ENCODE measurements at regions not wholly inside any gene's neighbourhood (a gene's known extent, or its start where the extent isn't known, plus 50 kb on each side); places are given as distances from the start of the nearest gene placed in this dataset.

GRCh38 chrX:4277122-4277521, 563.7 kb upstream of the PRKX start:
- no peak for ATAC-seq
- Mint-ChIP-seq H3K4me3 (no peak overlapping the region), H3K27me3 (ENCODE audit: low read depth) (no peaks in the 10 kb centered on the region), H3K9me3 (peaks cover 3% of the 10 kb centered on the region), H3K36me3 (ENCODE audit: insufficient read depth) (no peaks in the 10 kb centered on the region), H3K4me1 (ENCODE audit: low read depth) (no peaks in the 10 kb centered on the region)
- no peak for DNase-seq

GRCh38 chrX:4268676-4269075, 555.2 kb upstream of the PRKX start:
- DNase-seq (no peak), ATAC-seq (no peak)
- no peaks in the 10 kb centered on the region for H3K27me3 Mint-ChIP-seq (ENCODE audit: low read depth)
- H3K9me3 Mint-ChIP-seq: no peaks in the 10 kb centered on the region
- no peaks in the 10 kb centered on the region for H3K4me1 Mint-ChIP-seq (ENCODE audit: low read depth)
- no peak overlapping the region for H3K4me3 Mint-ChIP-seq
- no peaks in the 10 kb centered on the region for H3K36me3 Mint-ChIP-seq (ENCODE audit: insufficient read depth)

GRCh38 chrX:4265036-4265435, 551.6 kb upstream of the PRKX start:
- no peak overlapping the region for H3K4me3 Mint-ChIP-seq
- no peaks in the 10 kb centered on the region for H3K27me3 Mint-ChIP-seq (ENCODE audit: low read depth)
- H3K4me1 Mint-ChIP-seq (ENCODE audit: low read depth): no peaks in the 10 kb centered on the region
- no peak for DNase-seq
- no peak for ATAC-seq
- no peaks in the 10 kb centered on the region for H3K9me3 Mint-ChIP-seq
- H3K36me3 Mint-ChIP-seq (ENCODE audit: insufficient read depth): no peaks in the 10 kb centered on the region

GRCh38 chrX:4263030-4263803, 549.8 kb upstream of the PRKX start:
- DNase-seq (no peak), ATAC-seq (no peak)
- no peaks in the 10 kb centered on the region for H3K4me1 Mint-ChIP-seq (ENCODE audit: low read depth)
- no peak overlapping the region for H3K4me3 Mint-ChIP-seq
- H3K27me3 Mint-ChIP-seq (ENCODE audit: low read depth): no peaks in the 10 kb centered on the region
- no peaks in the 10 kb centered on the region for H3K9me3 Mint-ChIP-seq
- no peaks in the 10 kb centered on the region for H3K36me3 Mint-ChIP-seq (ENCODE audit: insufficient read depth)

- no peaks in the 10 kb centered on the region for H3K27me3 Mint-ChIP-seq (ENCODE audit: low read depth)
- H3K4me1 Mint-ChIP-seq (ENCODE audit: low read depth): peaks cover 6% of the 10 kb centered on the region
- H3K4me3 Mint-ChIP-seq: no peak overlapping the region
- no peaks in the 10 kb centered on the region for H3K36me3 Mint-ChIP-seq (ENCODE audit: insufficient read depth)
- H3K9me3 Mint-ChIP-seq: peaks cover 5% of the 10 kb centered on the region
- DNase-seq (no peak), ATAC-seq (no peak)
Observed at GRCh38 chrX:4253092-4253491, 539.6 kb upstream of the PRKX start.

GRCh38 chrX:4249401-4249800, 536.0 kb upstream of the PRKX start:
- Mint-ChIP-seq H3K9me3 (peaks cover 5% of the 10 kb centered on the region), H3K4me1 (ENCODE audit: low read depth) (peaks cover 6% of the 10 kb centered on the region), H3K36me3 (ENCODE audit: insufficient read depth) (no peaks in the 10 kb centered on the region), H3K4me3 (no peak overlapping the region), H3K27me3 (ENCODE audit: low read depth) (no peaks in the 10 kb centered on the region)
- no peak for DNase-seq
- ATAC-seq: no peak

- Mint-ChIP-seq H3K4me3 (no peak overlapping the region), H3K4me1 (ENCODE audit: low read depth) (peaks cover 3% of the 10 kb centered on the region), H3K36me3 (ENCODE audit: insufficient read depth) (no peaks in the 10 kb centered on the region)
Observed at GRCh38 chrX:4243759-4244158, 530.3 kb upstream of the PRKX start.

GRCh38 chrX:4240541-4241194, 527.2 kb upstream of the PRKX start:
- DNase-seq: no peak
- peaks cover 3% of the 10 kb centered on the region for H3K9me3 Mint-ChIP-seq

More at GRCh38 chrX:4243759-4244158, 530.3 kb upstream of the PRKX start:
- ATAC-seq (no peak), DNase-seq (no peak)
- Mint-ChIP-seq H3K9me3 (peaks cover 3% of the 10 kb centered on the region), H3K27me3 (ENCODE audit: low read depth) (no peaks in the 10 kb centered on the region)

GRCh38 chrX:4239650-4240540, 526.4 kb upstream of the PRKX start:
- Mint-ChIP-seq H3K4me3 (no peak overlapping the region), H3K36me3 (ENCODE audit: insufficient read depth) (no peaks in the 10 kb centered on the region), H3K9me3 (peaks cover 3% of the 10 kb centered on the region), H3K4me1 (ENCODE audit: low read depth) (peaks cover 3% of the 10 kb centered on the region), H3K27me3 (ENCODE audit: low read depth) (no peaks in the 10 kb centered on the region)
- no peak for DNase-seq
- peak in 1 of 2 donors; percentile 57 for ATAC-seq

More at GRCh38 chrX:4240541-4241194, 527.2 kb upstream of the PRKX start:
- no peaks in the 10 kb centered on the region for H3K27me3 Mint-ChIP-seq (ENCODE audit: low read depth)
- no peak overlapping the region for H3K4me3 Mint-ChIP-seq
- H3K36me3 Mint-ChIP-seq (ENCODE audit: insufficient read depth): no peaks in the 10 kb centered on the region
- H3K4me1 Mint-ChIP-seq (ENCODE audit: low read depth): peaks cover 3% of the 10 kb centered on the region
- peak; percentile 65 to 70 for ATAC-seq

GRCh38 chrX:4238916-4239315, 525.5 kb upstream of the PRKX start:
- ATAC-seq (no peak), DNase-seq (no peak)
- Mint-ChIP-seq H3K36me3 (ENCODE audit: insufficient read depth) (no peaks in the 10 kb centered on the region), H3K9me3 (peaks cover 9% of the 10 kb centered on the region), H3K4me3 (no peak overlapping the region), H3K4me1 (ENCODE audit: low read depth) (peaks cover 3% of the 10 kb centered on the region), H3K27me3 (ENCODE audit: low read depth) (no peaks in the 10 kb centered on the region)

- H3K27me3 Mint-ChIP-seq (ENCODE audit: low read depth): no peaks in the 10 kb centered on the region
- no peaks in the 10 kb centered on the region for H3K4me1 Mint-ChIP-seq (ENCODE audit: low read depth)
Observed at GRCh38 chrX:4225086-4225485, 511.6 kb upstream of the PRKX start.

GRCh38 chrX:4206941-4207340, 493.5 kb upstream of the PRKX start:
- no peaks in the 10 kb centered on the region for H3K27me3 Mint-ChIP-seq (ENCODE audit: low read depth)
- H3K4me1 Mint-ChIP-seq (ENCODE audit: low read depth): no peaks in the 10 kb centered on the region
- H3K4me3 Mint-ChIP-seq: no peak overlapping the region
- peaks cover 10% of the 10 kb centered on the region for H3K9me3 Mint-ChIP-seq
- no peak for ATAC-seq
- DNase-seq: no peak
- no peaks in the 10 kb centered on the region for H3K36me3 Mint-ChIP-seq (ENCODE audit: insufficient read depth)

More at GRCh38 chrX:4225086-4225485, 511.6 kb upstream of the PRKX start:
- Mint-ChIP-seq H3K4me3 (no peak overlapping the region), H3K9me3 (no peaks in the 10 kb centered on the region), H3K36me3 (ENCODE audit: insufficient read depth) (no peaks in the 10 kb centered on the region)
- DNase-seq (no peak), ATAC-seq (no peak)

GRCh38 chrX:4197971-4198370, 484.5 kb upstream of the PRKX start:
- DNase-seq (no peak), ATAC-seq (no peak)
- Mint-ChIP-seq H3K4me3 (no peak overlapping the region), H3K27me3 (ENCODE audit: low read depth) (no peaks in the 10 kb centered on the region), H3K36me3 (ENCODE audit: insufficient read depth) (no peaks in the 10 kb centered on the region), H3K9me3 (peaks cover 5% of the 10 kb centered on the region), H3K4me1 (ENCODE audit: low read depth) (no peaks in the 10 kb centered on the region)

GRCh38 chrX:4193500-4194155, 480.2 kb upstream of the PRKX start:
- Mint-ChIP-seq H3K9me3 (peaks cover 3% of the 10 kb centered on the region), H3K4me1 (ENCODE audit: low read depth) (no peaks in the 10 kb centered on the region), H3K4me3 (no peak overlapping the region), H3K36me3 (ENCODE audit: insufficient read depth) (no peaks in the 10 kb centered on the region), H3K27me3 (ENCODE audit: low read depth) (no peaks in the 10 kb centered on the region)
- ATAC-seq (no peak), DNase-seq (no peak)
